ENCODE measurements at regions not wholly inside any gene's neighbourhood (a gene's known extent, or its start where the extent isn't known, plus 50 kb on each side); places are given as distances from the start of the nearest gene placed in this dataset.

DNA sequence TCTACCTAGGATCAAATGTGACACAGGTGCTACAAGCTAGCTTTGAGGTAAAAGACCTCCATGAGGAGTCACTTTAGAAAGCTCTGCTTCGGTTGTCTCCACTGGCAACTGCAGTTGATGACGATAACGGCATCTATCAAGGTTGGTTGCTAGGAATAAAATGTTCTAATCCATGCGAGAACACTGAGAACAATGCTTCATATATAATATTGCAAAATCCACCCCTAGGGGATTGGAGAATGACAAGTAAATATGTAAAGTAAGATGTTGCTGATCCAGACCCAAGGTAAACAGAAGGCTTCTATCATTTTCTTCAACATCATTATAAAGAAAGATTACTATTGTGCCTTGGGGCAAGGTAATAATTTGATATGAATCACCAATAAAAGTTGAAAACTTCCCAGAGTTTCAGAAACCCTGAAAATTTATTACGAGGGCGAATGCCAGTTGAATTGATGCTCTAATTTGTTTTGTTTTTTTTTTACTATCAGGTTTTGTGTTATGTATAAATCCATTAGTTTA is 1003.4 kb downstream of the CDH18 start:
- no peak for DNase-seq
- Histone ChIP-seq H2AFZ (ENCODE audit: low read length) (no peak overlapping the region), H2BK5ac (ENCODE audit: insufficient read length, low read length) (no peak overlapping the region), H2BK120ac (ENCODE audit: low read depth, low read length, poor library complexity, severe bottlenecking) (no peak overlapping the region), H3K4ac (ENCODE audit: low read depth, low read length) (no peak overlapping the region), H3K23me2 (ENCODE audit: insufficient read length, low read depth, low read length, poor library complexity, severe bottlenecking) (no peaks in the 10 kb centered on the region), H3K79me2 (ENCODE audit: insufficient read depth, low read length) (no peaks in the 10 kb centered on the region), H3K79me1 (ENCODE audit: insufficient read depth, low read depth, low read length, poor library complexity, severe bottlenecking) (no peaks in the 10 kb centered on the region), H3K27me3 (ENCODE audit: insufficient read depth, low read length) (no peaks in the 10 kb centered on the region), H4K20me1 (ENCODE audit: control insufficient read depth, insufficient read depth, insufficient read length) (no peaks in the 10 kb centered on the region), H3K4me2 (ENCODE audit: insufficient read depth, insufficient read length, low read length) (no peak overlapping the region), H3K9me3 (ENCODE audit: control insufficient read depth, low read depth, low read length) (no peaks in the 10 kb centered on the region), H3K14ac (ENCODE audit: insufficient read depth, low read length) (no peak overlapping the region), H4K91ac (ENCODE audit: insufficient read length, low read depth, low read length) (no peak overlapping the region), H2BK15ac (ENCODE audit: low read depth, low read length) (no peak overlapping the region), H3K4me1 (ENCODE audit: insufficient read depth, low read length) (peaks cover 2% of the 10 kb centered on the region; the same call in 1 of the 2 replicates), H2AK5ac (ENCODE audit: insufficient read length, low read length) (no peak overlapping the region), H2BK20ac (ENCODE audit: low read depth, low read length, poor library complexity, severe bottlenecking) (no peak overlapping the region), H3K9ac (ENCODE audit: extremely low read depth, insufficient read length, low read length) (no peak overlapping the region), H3K23ac (ENCODE audit: insufficient read length, low read depth, low read length) (no peak overlapping the region), H3K27ac (ENCODE audit: insufficient read length, low read depth, low read length) (no peak overlapping the region), H4K8ac (replicated peaks; ENCODE audit: insufficient read length, low read depth, low read length) (no peak overlapping the region), H2BK12ac (ENCODE audit: insufficient read length, low read depth, low read length) (no peak overlapping the region), H3K56ac (ENCODE audit: insufficient read length, low read depth, low read length) (no peak overlapping the region), H4K5ac (ENCODE audit: insufficient read length, low read depth, low read length) (no peak overlapping the region), H3T11ph (ENCODE audit: low read length) (no peak overlapping the region), H3K18ac (ENCODE audit: insufficient read length, low read depth, low read length) (no peak overlapping the region)
- TF ChIP-seq, protein P1, sequence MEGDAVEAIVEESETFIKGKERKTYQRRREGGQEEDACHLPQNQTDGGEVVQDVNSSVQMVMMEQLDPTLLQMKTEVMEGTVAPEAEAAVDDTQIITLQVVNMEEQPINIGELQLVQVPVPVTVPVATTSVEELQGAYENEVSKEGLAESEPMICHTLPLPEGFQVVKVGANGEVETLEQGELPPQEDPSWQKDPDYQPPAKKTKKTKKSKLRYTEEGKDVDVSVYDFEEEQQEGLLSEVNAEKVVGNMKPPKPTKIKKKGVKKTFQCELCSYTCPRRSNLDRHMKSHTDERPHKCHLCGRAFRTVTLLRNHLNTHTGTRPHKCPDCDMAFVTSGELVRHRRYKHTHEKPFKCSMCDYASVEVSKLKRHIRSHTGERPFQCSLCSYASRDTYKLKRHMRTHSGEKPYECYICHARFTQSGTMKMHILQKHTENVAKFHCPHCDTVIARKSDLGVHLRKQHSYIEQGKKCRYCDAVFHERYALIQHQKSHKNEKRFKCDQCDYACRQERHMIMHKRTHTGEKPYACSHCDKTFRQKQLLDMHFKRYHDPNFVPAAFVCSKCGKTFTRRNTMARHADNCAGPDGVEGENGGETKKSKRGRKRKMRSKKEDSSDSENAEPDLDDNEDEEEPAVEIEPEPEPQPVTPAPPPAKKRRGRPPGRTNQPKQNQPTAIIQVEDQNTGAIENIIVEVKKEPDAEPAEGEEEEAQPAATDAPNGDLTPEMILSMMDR (conservative IDR thresholded peaks at IDR 0.05) = no peak
- Mint-ChIP-seq H3K4me3 (no peak overlapping the region), H3K4me1 (peaks cover 22 to 23% of the 10 kb centered on the region in 2 experiments), H3K27ac (no peak overlapping the region), H3K9me3 (peaks cover 10% of the 10 kb centered on the region in 2 experiments; a peak in 3 of 5 replicates), H3K27me3 (ENCODE audit: low read depth) (no peaks in the 10 kb centered on the region), H3K36me3 (ENCODE audit: insufficient read depth in 1 of 3, low read depth in 3 of 3) (peaks cover 1 to 5% (median 4%) of the 10 kb centered on the region in 3 experiments; a peak in 6 of 7 replicates)
- WGBS (ENCODE audit: extremely low coverage, insufficient read length, low lambda C conversion rate) = no CpG with 5 or more reads among the region's 6 CpGs

All from H9 (cell line).